Right ventricle myocardium inferior (tissue), 1 donor: ENCODE measurements at regions not wholly inside any gene's neighbourhood (a gene's known extent, or its start where the extent isn't known, plus 50 kb on each side); places are given as distances from the start of the nearest gene placed in this dataset.
"Not testable (repeated sequence)": the region's sequence is repeated elsewhere in the genome, so short reads cannot be mapped to it uniquely, and the experiment has no call there.

ENCODE experiments used
- ATAC-seq: fragments of 200-7000 bp; cut with Tn5 transposase; one replicate; pipeline ENCODE4 v1.9.1; 2020; ENCODE audit warnings: mild to moderate bottlenecking, moderate library complexity
- DNase-seq: peaks from one replicate; pipeline ENCODE4 v3.0.0; 2021; ENCODE audit errors: missing footprints
- intact Hi-C: fragments of 100-400 bp; cut with DNase I; formaldehyde crosslinking; loops from one replicate; pipeline ENCODE4 v1.11.0; 2022
- donor health status: DM: no; HTN: yes; CAD: no; lungs with severe emphysema.

DNA sequence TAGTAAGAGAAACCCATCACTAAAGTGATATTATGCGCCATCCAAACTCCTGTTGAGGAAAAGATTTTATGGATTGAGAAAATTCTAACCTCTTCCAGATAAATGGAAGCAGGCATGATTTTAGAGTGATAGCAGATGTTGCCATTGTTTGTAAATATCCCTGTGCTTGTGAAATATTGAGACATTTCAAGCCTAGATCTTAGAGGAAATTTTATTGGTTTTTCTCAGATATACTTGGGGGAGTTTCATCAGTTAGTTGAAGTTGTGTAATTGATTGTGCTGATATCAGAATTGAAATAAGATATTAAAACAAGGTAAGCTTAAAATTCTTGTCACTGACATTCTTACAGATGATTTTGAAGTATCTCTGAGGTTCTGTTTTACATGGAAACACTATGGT, 390.9 kb upstream of the FANCL start:
- DNase-seq (no peak), ATAC-seq (no peak)
- intact Hi-C loops = loop anchor here (2.0 kb wide), 1 partner anchor 21 kb away; no protein-coding TSS in a partner anchor

DNA sequence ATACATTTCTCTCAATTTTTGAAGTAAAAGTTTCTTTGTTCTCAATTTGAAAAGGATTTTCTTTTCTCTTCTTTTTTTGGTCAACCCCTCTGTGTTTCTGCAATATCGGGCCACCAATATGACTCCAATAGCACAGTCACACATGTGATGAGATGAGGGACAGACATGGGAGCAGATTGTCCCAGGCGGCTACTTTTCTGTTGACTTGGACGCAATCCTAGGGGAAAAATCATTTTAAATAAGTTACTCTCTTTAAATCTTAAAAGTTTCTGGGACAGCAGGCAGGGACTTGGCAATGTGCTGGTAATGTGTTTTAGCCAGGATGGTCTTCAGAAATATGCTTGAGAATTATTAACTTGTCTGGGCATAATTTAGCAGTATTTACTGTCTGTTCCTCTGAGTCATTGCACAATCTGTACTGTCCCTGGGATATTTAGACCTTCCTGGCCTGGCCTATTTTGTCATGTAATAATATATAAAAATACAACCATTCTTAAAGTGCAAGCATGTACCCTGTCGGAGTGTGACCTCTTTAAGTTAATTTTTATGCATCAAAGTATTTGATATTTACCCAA, 388.5 kb upstream of the FANCL start:
- ATAC-seq = no peak
- no peak for DNase-seq
- intact Hi-C loops = loop anchor here (2.0 kb wide), 1 partner anchor 23 kb away; no protein-coding TSS in a partner anchor

DNA sequence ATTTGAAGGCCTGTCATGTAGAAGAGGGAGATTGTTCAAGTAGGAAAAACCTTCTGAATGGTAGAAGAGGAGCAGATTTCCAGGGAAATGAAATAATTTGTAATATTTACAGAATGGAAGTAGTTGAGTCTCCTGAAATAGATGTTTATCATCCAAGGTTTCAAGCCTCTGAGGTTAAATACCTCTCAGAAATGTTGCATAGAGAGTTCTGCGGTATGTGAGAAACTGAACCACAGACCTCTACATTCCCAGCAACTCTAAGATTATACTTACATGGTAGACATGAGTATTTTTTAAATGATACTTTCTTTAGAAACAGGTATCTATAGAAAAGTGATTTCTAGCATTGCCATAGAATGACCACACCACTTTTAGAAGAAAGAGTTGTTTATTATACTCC, 379.8 kb upstream of the FANCL start:
- ATAC-seq (no peak), DNase-seq (no peak)
- intact Hi-C loops = no loop called here

DNA sequence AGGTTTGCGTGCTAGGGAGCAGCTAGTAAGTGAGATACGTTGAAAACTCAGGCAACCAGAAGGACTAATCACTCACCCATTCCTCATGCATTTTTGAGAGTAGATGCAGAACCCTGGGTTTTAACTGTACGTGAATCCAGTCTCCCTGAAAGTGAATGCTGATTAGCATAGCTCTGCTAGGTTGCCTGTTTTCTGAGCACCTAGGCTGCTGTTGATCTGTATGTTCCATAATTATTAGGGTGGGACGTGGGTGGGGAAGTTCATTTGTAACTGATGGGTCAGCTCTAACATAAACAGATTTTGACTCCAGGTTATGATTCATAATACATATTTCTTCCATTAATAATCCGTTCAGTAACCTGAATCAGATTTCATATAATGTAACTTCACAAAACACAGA, 379.0 kb upstream of the FANCL start:
- ATAC-seq (no peak), DNase-seq (no peak)
- intact Hi-C loops = no loop called here

DNA sequence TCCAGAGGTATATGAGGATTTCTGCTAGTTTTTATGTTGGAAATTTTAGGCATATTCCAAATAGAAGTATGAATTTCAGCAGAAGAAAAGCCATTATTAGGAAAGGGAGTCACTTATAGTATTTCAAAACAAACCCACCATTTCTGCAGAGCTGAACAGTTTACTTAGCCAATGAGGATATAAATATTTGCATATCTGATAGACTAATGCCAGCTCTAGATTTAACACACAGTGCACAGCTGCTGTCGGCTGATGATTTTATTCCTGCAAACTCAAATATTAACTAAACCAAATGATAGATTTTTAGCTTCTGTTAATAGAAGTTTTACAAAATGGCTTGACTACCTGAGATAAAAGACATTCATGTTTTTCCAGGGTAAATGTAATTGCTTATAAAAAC, 375.8 kb upstream of the FANCL start:
- intact Hi-C loops = no loop called here
- ATAC-seq = no peak
- no peak for DNase-seq

DNA sequence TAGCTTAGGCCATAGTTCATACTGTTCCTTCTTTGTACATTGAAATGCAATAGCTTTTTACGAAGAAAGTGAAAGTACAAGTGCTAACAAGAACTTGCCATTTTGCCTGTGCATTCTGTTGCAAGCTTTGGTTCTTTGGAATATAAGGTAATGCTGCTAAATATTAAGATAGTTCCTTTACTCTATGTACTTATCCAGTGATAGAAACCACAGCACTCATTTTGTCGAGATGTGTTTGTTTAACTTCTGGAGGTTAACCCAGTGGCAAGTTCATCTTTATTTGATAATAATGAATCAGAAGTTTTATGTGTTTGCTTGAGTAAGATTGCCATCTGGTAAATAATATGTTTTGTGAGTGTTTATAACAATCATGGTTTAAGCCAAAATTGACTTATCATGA, 373.1 kb upstream of the FANCL start:
- intact Hi-C loops = no loop called here
- DNase-seq = no peak
- no peak for ATAC-seq

DNA sequence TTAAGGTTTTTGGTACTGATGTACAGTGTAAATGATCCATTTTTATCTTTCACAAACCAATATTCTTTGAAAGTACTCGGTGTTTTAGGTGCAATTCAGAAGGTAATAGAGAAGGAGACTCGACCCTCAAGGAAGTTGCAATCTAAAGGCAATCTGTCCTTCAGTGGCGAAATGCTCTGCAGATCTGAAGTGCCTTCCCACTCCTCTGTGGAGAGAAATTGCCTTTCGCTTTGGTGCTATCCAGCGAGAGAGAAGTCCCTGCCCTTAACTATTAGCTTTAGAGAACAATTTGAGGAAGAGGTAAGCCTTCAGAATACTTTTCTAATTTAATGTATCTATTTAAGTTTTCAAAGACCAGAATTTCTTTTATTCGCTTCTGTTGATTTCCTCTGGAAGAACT, 371.8 kb upstream of the FANCL start:
- ATAC-seq = no peak

DNA sequence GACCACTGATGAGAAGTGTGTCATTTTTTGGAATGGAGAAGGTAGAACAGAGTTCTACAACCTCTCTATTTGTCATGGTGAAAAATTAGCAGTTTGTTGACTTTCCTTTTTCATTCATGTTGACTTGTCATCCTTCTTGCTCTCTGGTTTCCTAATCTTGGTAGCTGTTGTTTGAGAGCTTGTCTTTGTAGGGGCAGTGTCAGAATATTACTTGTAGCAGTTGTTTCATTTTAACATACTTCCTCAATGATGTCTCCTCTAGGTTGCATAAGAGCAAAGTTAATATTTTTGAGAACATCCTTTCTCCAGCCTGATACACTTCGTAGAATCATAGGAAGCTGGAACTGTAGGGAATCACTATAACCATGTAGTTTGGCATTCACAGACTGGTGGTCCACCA, 368.2 kb upstream of the FANCL start:
- ATAC-seq (no peak), DNase-seq (no peak)
- intact Hi-C loops = no loop called here

More for the DNA sequence above, 371.8 kb upstream of the FANCL start:
- intact Hi-C loops = no loop called here
- no peak for DNase-seq

DNA sequence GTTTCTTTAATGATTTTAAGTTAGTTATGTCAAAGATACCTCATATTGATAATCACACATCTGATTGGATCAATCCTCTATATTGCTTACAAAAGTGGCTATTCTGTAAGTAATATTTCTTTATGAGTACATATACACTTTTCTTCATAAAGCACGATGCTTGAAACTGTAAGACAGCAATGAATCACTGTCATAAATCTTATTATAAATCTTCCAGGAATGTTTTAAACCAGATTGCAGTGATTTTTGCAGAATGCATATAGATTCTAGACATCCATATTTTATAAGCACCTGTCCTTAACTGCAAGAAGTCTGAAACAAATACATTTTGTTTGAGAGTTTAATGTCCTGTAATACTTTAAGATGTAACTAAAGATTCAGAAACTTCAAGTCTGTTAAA, 367.0 kb upstream of the FANCL start:
- ATAC-seq (no peak), DNase-seq (no peak)
- intact Hi-C loops = no loop called here

DNA sequence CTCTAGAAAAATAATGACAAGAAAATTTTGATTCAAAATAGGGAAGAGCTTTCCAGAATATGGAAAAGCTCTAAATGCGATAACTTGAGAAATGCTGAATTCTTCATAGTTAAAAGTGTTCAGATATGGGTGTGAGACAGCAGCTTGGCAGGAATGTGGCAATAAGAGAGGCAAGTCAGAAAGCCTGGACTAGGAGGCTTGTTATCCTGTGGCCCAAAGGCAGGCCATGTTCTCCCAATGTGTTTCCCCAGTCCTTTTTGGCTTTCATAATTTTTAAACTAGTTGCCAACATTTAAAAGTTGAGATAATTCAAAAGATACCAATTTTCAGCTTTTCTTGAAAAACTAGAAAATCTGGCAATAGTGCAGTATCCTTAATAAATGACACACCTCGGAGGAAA, 366.3 kb upstream of the FANCL start:
- ATAC-seq = no peak
- no peak for DNase-seq
- intact Hi-C loops = no loop called here

DNA sequence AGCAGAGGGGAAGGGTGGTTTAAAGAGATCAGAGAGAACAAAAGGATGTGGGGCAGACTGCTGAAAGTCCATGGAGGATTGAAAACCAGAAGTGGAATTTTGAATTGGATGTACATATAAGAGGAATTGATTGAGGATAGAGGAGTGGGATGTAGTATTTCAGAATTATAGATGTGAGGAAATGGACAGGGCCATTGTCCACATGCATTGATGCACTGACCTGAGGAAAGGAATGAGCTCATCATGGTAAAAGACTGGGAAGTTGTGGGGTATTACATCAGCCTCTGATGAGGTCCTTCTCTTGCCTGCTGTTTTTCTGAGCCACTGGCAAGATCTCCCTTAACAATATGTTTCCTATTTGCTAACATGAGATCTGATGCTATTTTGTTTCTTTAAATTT, 365.7 kb upstream of the FANCL start:
- intact Hi-C loops = no loop called here
- DNase-seq (no peak), ATAC-seq (no peak)

DNA sequence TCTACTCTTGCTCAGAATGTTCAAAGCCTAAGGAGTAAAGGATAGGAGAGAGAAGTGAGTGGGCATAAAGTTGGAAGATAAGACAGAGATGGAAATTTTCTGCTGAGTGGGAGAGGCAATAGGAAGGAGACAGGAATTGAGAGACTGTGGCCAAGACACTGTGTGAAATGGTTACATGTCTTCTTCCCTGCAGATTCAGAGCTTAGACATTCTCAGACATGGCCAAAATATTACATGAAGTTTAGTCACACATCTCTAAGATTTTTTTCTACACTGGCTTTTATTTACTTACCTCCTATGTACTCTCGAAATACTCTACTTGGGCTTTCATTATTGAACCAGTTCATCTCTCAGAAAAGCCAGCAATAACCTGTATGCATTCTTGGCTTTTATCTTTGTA, 363.0 kb upstream of the FANCL start:
- intact Hi-C loops = no loop called here
- DNase-seq (no peak), ATAC-seq (no peak)

DNA sequence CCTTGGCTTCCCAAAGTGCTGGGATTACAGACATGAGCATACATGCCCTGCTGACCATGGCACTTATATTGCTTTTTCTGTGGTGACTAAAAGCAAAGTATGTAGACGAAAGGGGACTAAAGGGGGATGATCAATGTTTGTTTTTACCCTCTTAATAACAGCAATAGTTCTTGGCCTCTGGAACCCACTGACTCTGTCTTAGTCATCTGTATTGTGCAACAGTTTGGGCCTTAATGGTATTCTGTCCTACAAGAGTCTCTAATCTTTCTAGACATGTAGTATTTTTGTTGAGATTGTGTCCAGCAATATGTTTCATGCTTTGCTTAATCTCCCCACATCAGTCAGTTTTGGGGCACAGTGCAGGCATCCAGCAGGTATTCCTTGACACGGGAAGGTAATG, 359.9 kb upstream of the FANCL start:
- ATAC-seq (no peak), DNase-seq (no peak)
- intact Hi-C loops = no loop called here

DNA sequence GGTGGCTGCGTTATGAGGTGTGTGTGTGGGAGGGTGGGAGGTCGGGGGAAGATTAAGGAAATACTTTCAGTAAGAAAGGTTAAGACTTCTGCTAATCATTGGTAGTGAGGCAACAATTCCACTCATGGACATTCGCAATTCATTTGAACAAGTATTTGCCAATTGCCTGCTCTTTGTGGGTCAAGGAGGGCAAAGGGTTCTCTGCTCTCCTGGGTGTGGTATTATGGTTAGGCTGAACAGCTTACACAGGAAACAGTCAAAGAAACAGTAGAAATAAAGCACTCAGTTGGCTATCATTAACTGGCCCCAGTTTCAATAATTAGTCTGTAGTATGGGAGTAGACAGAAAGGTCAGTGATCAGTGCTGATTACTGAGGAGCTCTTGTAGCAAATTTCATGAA, 357.0 kb upstream of the FANCL start:
- intact Hi-C loops = no loop called here
- DNase-seq (no peak), ATAC-seq (no peak)

DNA sequence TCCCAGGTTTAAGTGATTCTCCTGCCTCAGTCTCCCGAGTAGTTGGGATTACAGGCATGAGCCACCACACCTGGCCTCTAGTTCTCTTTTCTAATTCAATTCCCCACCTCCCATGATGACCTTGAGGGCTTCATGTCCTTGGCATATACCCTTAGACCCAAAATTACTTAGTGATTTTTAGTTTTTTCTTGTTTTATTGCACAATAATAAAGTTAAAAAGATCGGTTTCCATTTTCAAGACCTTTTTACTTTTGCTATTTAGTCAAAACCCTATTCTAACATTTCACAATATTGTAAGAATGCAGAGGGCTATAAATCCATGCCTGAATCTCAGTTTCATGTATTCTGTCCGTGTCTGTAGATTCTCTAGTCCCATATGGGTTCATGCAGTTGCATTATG, 354.6 kb upstream of the FANCL start:
- no peak for DNase-seq
- no peak for ATAC-seq
- intact Hi-C loops = no loop called here

DNA sequence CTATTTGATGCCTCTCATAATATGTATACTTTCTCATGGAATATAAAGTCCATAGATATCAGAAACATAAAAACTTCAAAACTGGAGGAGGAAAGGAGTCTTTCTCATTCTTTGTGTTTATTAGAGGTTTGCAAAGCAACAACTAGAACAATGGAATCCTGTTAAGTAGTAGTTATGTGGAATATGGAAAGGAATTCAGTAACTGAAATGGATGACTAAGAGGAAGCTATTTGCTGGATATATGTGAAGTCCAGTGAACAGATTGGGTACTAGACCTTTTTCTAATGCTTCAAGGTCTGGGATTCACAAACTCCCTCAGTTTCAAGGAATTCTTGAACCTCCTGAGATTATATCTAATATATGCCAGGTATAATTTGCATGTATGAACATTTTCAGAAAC, 353.6 kb upstream of the FANCL start:
- no peak for ATAC-seq
- DNase-seq = no peak
- intact Hi-C loops = no loop called here

DNA sequence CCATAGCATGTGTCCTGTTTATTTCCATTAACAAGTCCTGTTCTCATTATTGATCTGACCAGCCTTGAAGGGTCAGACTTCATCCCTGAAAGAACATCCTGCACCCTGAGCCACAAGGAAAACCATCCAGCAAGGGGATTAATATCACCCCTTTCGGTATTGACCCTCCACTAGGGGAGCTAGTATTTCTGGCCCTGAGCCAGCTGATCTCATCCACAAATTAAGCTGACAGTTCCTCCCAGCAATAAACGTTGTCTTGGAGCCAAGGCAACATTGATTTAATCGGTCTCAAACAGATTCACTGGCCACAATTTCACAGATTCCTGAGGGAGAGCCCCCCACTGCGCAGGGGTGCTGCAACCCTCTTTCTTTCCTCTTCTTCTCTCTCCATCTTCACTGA, 353.1 kb upstream of the FANCL start:
- ATAC-seq (no peak), DNase-seq (no peak)
- intact Hi-C loops = no loop called here

DNA sequence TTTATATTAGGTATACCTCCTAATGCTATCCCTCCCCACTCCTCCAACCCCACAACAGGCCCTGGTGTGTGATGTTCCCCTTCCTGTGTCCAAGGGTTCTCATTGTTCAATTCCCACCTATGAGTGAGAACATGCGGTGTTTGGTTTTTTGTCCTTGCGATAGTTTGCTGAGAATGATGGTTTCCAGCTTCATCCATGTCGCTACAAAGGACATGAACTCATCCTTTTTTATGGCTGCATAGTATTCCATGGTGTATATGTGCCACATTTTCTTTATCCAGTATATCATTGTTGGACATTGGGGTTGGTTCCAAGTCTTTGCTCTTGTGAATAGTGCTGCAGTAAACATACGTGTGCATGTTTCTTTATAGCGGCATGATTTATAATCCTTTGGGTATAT, 345.1 kb upstream of the FANCL start:
- intact Hi-C loops, DNase-seq, ATAC-seq: not testable (repeated sequence)

DNA sequence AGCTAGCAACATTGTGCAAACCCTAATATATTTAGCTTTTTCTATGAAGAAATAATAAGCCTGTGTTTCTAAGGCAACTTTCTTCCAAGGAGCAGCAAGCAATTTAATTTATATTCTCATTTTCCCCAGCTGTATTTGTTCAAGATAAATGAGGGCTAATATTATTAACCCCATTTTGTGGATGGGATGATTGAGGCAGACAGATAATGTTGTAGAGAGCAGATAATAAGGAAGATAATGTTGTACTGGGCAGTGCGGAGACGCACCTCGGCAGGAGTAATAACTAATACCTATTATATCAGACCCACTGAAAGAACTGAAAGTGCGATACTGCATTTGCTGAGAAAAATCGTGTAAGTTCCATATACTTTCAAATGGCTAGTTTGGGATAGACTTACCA, 344.1 kb upstream of the FANCL start:
- ATAC-seq = no peak
- intact Hi-C loops = no loop called here
- no peak for DNase-seq

DNA sequence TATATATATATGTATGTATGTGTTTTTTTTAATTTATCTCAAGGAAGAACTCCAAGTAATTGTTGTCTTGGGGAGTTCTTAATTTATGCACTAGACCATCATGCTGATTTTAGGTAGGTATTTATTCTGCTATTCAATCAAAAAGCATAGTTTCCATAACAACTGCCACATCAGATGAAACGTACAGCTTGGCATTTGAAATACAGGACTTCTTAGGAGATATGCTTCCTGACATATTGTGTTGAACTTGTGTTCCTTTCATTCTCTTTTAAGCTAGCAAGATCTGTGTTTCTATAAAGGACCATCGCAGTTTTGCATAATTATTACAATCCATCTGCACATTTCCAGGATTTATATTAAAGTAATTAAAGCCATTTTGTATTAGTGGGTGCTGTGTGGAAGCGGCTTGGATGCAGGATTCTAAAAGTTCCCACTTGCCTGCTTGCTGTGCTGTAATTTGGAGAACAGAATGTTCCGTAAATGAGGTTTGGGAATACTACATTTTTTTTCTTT, 343.5 kb upstream of the FANCL start:
- intact Hi-C loops = no loop called here
- ATAC-seq (no peak), DNase-seq (no peak)

DNA sequence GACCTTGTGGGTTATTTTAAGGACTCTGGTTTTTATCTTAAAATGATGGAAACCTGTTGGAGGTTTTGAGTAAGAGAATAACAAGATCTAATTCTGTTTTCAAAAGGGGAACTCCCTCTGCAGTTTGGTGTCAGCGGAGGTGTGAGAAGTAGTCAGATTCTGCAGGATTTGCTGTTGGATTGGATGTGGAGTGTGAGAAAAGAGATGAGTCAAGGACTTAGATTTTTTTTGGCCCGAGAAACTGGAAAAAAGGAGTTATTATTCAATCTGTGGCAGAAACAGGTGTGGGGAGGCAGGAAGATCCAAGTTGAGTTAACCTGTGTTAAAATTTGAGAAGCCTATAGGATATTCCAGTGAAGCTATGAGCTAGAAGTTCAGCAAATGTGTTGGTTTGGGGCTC, 337.2 kb upstream of the FANCL start:
- intact Hi-C loops = no loop called here
- no peak for ATAC-seq

More for the DNA sequence above, 337.2 kb upstream of the FANCL start:
- no peak for DNase-seq
